Testis (tissue), 2 donors: ENCODE measurements at regions not wholly inside any gene's neighbourhood (a gene's known extent, or its start where the extent isn't known, plus 50 kb on each side); places are given as distances from the start of the nearest gene placed in this dataset.

Experiments
- CTCF ChIP-seq, 3 experiments: fragments of 450-650 bp in 2 of 3; fragments of 200-600 bp in 1 of 3; sonication (generic) in 1 of 3; IDR thresholded peaks; one replicate each; pipeline ENCODE4 v1.5.1; 2016 to 2019; ENCODE audit warnings: antibody characterized with exemption in 3 of 3, mild to moderate bottlenecking in 2 of 3, moderate library complexity in 1 of 3
- POLR2A ChIP-seq: fragments of 450-650 bp; IDR thresholded peaks from one replicate; pipeline ENCODE4 v1.6.1; 2017; ENCODE audit warnings: antibody characterized with exemption, mild to moderate bottlenecking, moderate library complexity

- TF ChIP-seq CTCF (IDR thresholded peaks at IDR 0.05) (no peak), POLR2A (no peak)
These were observed 134.5 kb upstream of the SPEF2 start for GRCh38 chr5:35483191-35483590.
